ENCODE measurements at regions not wholly inside any gene's neighbourhood (a gene's known extent, or its start where the extent isn't known, plus 50 kb on each side); places are given as distances from the start of the nearest gene placed in this dataset.

DNA sequence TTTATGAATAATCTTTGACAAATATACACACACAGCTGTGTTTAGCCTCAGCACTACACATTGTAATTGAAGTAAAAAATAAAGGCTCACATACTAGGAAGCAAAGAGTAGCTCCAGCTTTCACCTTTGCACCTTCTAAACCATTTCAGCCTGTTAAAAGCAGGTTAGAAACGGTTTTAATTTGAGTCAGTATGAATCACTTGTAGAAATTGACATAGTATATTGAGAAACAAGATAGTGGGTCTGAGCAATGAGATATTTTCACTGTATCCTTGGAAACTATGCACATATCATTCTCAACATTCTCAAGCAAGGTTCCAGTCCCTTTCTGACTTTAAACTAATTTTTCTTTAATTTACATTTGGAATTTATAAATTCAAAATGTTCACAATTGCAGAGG is 380.3 kb downstream of the AASDHPPT start:
- peak; percentile 88 for DNase-seq (ENCODE audit: low read depth)
- H3K4me3 ChIP-seq (ENCODE audit: low read depth, low read length), result no peak overlapping the region
- TF ChIP-seq, protein P1, sequence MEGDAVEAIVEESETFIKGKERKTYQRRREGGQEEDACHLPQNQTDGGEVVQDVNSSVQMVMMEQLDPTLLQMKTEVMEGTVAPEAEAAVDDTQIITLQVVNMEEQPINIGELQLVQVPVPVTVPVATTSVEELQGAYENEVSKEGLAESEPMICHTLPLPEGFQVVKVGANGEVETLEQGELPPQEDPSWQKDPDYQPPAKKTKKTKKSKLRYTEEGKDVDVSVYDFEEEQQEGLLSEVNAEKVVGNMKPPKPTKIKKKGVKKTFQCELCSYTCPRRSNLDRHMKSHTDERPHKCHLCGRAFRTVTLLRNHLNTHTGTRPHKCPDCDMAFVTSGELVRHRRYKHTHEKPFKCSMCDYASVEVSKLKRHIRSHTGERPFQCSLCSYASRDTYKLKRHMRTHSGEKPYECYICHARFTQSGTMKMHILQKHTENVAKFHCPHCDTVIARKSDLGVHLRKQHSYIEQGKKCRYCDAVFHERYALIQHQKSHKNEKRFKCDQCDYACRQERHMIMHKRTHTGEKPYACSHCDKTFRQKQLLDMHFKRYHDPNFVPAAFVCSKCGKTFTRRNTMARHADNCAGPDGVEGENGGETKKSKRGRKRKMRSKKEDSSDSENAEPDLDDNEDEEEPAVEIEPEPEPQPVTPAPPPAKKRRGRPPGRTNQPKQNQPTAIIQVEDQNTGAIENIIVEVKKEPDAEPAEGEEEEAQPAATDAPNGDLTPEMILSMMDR (conservative IDR thresholded peaks at IDR 0.05; ENCODE audit: low read depth, low read length), result no peak

DNA sequence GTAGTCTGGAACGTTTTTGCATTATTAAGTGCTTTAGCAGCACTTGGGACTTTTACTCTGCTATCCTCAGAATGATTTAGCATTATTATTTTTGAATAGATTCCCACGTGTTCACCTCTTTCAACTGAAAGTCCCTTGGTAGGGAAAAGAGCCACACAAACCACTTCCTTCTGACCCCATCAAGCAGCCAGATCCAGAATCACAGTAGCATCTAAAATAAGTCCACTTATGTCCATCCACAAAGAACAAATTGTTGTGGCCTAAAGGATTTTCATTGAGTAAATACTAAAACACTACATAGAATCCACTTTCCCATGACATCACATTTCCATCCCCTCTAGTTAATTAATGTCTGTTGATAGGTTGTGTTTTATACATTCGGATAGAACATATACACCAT is 381.7 kb downstream of the AASDHPPT start:
- TF ChIP-seq, protein P1 (conservative IDR thresholded peaks at IDR 0.05; ENCODE audit: low read depth, low read length), result no peak
- peak; percentile 23 for DNase-seq (ENCODE audit: low read depth)
- no peak overlapping the region for H3K4me3 ChIP-seq (ENCODE audit: low read depth, low read length)

DNA sequence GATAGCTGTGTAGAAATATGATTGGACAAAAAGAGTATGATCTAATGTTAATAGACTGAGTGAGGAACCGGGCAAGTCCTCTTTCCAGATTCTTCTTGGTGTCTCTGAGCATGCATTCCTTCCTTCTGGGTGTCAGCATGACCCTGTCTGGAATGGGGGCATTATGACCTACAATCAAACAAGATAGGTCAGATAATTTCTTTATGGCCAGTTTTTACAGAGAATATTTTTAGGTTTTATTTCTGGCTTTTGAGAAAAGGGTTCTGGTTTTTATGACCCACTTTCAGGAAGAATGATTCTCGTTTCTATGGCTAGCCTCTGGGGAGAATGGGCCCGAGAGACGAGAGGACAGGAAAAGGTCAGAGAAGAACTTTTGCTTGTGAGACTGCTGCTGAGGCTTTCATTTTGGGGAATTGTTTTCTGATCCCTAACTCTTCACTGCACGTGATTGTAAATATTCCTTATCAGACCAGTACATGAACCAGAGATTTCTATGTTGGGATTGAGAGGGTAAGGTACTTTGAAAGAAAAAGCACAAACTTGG is 383.8 kb downstream of the AASDHPPT start:
- no peak for DNase-seq (ENCODE audit: low read depth)
- TF ChIP-seq, protein P1 (conservative IDR thresholded peaks at IDR 0.05; ENCODE audit: low read depth, low read length), result no peak
- no peak overlapping the region for H3K4me3 ChIP-seq (ENCODE audit: low read depth, low read length)

DNA sequence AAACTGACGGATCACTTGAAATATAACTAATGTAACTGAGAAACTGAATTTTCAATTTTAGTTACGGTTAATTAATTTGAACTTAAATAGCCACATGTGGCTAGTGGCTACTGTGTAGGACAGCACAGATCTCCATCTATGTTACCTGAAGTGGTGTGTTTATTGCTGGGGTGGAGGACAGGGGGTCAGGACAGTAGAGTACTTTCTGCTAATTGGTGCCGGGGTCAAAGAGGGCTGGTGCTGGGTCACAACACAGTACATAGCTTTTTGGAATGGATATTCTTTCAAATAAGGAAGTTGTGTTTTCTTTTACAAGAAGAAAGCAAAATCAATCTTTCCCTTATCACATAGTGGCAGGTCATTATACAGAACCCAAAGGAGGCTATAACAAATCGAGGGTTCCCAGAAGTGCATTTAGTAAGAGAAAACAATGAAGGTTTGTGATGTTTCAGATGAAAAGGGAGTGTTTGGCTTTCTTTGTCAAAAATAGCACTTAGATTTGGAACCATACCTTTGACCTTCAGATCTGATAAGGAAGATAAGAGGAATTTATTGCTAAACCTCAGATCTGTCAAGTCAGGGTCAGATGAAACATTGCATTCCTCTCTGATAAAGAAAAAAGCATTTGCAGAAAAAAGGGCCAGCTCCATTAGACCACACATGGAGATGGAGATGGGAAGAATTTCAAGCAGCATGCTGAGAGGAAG is 384.5 kb downstream of the AASDHPPT start:
- TF ChIP-seq, protein P1 (conservative IDR thresholded peaks at IDR 0.05; ENCODE audit: low read depth, low read length), result no peak
- no peak overlapping the region for H3K4me3 ChIP-seq (ENCODE audit: low read depth, low read length)
- peak; percentile 79 for DNase-seq (ENCODE audit: low read depth)

DNA sequence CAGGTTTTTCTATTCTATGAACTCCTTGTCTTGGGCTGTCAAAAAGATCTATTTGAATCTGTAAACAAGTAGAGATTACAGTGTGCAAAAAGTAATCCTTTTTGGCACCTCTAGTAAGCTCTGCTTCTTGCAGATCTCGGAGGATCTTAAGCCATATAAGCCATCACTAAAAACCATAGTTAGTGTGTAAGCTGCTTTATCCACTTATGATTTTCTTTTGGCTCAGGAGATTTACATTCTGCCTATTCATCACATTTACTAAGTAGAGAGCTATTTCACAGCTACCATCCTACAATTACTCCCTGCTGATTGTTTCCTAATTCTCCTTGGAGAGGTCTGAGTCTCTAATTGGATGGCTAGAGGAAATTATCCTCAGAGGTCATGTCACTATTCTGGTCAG is 385.7 kb downstream of the AASDHPPT start:
- TF ChIP-seq, protein P1 (conservative IDR thresholded peaks at IDR 0.05; ENCODE audit: low read depth, low read length), result no peak
- H3K4me3 ChIP-seq (ENCODE audit: low read depth, low read length), result no peak overlapping the region
- DNase-seq (ENCODE audit: low read depth), result peak; percentile 33

DNA sequence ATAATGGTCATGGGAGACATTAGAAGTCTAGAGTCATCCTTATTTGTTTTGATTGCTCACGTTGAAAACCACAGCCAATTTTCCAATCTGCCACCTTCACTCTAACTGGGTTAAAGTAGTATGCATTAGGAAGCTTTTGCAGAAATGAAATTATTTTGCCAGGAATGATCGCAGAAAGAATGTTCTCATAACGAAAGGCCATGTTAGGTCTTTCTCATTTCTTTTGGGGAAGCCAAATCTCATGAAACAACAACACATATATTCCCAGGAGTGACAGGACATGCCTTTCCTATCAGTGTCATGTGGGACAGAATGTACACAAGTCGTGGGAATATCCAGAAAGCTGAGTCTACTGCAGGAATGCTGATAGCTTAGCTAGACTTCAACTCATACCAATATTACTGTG is 386.3 kb downstream of the AASDHPPT start:
- peak; percentile 91 for DNase-seq (ENCODE audit: low read depth)
- TF ChIP-seq, protein P1 (conservative IDR thresholded peaks at IDR 0.05; ENCODE audit: low read depth, low read length), result no peak
- no peak overlapping the region for H3K4me3 ChIP-seq (ENCODE audit: low read depth, low read length)

DNA sequence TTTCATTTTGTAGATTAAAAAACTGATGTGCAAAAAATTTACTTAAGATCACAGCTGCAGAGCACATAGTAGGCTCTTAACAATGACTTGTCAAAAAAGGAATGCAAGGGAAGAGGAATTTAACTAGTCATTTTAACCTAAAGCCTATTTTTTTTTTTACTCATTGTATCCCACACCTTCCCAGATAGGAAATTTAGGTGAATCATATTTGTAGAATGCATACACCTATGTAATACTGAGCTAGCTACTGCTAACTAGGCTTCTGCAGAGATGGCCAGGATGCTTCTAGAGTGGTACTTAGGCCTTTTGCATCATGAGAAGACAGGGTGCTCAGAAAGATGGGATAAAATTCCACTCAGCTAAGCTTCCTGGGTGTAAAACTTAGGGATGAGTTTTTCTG is 387.3 kb downstream of the AASDHPPT start:
- DNase-seq (ENCODE audit: low read depth), result no peak
- no peak overlapping the region for H3K4me3 ChIP-seq (ENCODE audit: low read depth, low read length)
- TF ChIP-seq, protein P1 (conservative IDR thresholded peaks at IDR 0.05; ENCODE audit: low read depth, low read length), result no peak
